GM18511 (cell line): ENCODE measurements at regions not wholly inside any gene's neighbourhood (a gene's known extent, or its start where the extent isn't known, plus 50 kb on each side); places are given as distances from the start of the nearest gene placed in this dataset.

Experiments
- ATAC-seq: cut with Tn5 transposase; IDR thresholded peaks from one replicate; pipeline ENCODE4 v1.9.1; 2021; ENCODE audit warnings: mild to moderate bottlenecking, moderate library complexity; ENCODE audit not compliant: unreplicated experiment

- ATAC-seq, result no peak
Observed at GRCh38 chrX:13151828-13152517, 107.6 kb upstream of the FAM9C start.

DNA sequence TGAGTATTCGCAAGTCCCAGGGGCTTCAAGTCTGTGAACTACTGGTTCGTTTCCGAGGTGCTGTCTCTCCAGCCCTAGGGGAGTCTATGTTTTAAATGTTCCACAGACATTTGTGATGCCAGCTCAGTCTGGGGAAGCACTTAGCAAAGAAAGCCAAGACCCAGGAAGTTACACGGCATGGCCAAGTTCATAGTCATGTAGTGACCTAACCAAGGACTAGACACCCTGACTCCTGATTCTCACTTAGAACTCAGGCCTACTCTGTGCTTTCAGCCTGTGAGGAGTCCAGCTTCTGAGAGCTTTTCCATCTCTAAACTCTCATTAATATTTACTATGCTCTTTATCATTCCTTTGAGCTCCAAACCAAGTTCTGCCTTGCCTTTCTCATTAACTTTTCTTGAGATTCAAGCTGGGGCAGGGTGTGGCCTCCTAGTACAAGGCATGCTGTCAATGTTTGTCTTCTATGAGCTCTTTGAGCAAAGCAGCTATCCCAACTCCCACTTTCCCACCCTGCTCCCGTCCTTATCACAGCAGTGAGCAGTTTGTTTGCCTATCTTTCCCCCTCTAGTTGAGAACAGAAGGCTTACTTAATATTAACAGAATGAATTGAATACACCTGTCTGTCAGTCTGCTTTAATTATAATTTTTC, 105.4 kb upstream of the FAM9C start:
- ATAC-seq, result no peak

- no peak for ATAC-seq
Observed at GRCh38 chrX:13147733-13148132, 103.3 kb upstream of the FAM9C start.

DNA sequence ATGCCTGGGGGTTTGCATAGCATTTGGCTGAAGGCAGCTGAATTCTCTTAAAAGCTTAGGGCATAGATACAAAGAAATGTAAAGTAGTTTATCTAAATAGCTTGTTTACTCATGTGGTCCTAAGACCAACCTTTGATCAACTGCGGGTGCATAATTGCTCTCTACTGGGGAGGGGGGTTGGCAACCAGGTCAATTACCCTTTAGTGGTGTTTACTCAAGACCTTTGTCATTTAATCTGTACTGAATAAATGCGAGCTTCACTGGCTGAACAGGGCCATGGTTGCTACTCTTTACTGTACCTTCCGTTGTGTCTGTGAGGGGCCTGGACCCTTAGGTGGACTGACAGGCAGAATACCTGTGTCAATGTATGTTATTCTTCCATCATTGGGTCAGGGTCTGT, 102.7 kb upstream of the FAM9C start:
- ATAC-seq, result no peak

- no peak for ATAC-seq
Observed at GRCh38 chrX:13144927-13145655, 100.7 kb upstream of the FAM9C start.

DNA sequence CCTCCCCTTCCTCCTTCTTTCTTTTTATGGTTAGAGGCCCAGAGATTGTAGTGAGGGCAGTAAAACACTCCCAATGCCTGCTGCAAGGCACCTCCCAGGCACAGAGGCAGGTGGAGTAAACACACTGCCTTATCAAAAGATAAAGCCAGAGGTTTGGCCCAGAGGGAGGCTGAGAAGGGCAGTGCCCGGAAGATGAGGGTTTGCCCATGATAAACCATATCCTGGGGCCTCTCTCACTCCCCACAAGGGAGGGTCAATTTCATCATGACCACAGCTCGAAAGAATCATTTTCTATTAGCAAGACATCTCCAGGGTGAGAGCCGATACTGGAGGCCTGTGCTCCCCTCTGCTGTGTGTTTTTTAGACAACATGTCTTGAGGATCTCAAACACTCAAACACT, 98.5 kb upstream of the FAM9C start:
- no peak for ATAC-seq

GRCh38 chrX:13140007-13140406, 95.6 kb upstream of the FAM9C start:
- no peak for ATAC-seq

DNA sequence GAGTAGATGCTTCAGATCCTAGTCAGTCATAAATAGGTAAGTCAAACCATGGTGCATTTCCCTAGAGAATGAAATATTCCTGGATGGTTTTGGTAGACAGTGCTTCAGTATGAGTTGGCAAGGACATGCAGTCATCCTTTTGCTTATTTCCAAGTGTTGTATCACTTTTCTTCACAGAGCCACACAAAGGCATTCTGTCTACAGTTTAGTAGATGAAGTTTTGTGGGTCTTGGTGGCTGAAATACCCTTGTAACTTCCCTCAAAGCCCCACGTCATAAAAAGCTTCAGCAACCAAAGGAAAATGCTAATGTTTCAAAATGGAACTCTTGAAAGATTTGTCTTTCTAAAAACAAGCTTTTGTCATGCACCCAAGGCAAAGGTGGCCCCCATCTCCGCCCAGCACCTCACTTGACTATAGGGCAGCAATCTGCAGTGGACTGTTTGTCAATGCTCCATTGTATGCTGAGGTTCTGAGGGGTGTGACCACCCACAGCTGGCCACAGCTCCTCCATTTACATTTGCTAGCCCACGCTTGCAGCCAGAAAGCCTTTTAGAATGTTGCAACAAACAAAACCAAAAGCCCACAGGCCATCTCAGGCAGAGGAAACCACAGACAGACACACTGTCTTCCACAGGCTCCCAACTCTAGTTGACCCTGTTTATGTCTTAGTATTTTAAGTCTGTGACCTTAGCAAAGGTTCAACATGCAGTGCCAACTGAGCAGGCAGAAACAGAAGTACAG, 87.1 kb upstream of the FAM9C start:
- peak; percentile 57 for ATAC-seq

DNA sequence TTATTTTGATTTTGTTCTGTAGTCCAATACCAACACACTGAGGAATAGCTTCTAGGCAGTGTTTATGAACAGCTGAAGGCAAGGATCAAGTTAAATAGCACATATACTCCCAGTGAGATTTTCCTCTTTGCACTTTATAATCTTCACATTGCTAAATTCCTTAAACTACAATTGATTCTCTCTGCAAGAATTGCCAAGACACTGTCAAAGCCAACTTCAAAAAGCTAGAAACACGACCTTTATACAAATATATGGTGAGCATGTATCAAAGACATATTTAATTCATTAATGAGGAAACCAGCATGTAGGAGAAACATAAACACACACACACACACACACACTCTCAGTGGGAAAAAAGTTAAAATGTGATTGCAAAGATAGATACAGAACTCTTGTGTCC, 86.4 kb upstream of the FAM9C start:
- no peak for ATAC-seq

GRCh38 chrX:13128104-13128503, 83.7 kb upstream of the FAM9C start:
- ATAC-seq, result no peak

DNA sequence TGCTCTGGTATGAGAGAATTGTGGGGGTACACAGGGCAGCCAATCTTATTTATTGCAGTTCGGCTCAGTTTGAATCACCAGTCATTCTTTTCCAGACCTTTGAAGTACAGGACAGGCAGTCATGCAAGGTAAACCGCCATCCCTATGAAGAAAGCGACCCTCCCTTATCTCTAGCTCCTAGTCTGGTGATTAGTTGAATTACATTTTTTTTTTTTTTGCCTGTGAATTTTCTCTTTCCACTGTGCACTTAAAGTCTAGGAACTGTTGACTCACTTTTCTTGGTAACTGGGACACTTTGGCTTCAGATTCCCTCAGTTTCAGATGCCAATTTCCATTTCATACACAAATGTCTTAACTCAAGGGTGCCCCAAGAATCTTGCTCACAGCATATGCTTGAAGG, 82.4 kb upstream of the FAM9C start:
- ATAC-seq, result no peak

DNA sequence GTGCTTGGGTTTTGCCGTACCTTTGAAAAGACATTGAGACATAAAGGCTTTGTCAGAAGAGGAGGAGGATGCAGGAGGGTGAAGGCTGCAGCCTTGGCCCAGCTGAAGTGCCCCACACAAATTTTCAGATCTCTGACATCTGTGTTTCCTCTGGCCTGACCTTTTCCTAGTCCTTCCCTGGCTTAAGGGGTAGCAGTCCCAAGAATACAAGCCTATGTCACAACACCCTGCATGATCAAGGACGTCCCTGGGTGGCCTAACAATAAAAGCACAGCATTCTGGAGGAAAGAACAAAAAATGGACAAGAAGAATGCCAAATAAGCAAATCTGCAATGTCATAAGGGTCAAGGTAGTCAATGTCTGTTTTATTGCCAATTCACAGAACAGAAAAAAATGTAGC, 80.8 kb upstream of the FAM9C start:
- ATAC-seq, result no peak

DNA sequence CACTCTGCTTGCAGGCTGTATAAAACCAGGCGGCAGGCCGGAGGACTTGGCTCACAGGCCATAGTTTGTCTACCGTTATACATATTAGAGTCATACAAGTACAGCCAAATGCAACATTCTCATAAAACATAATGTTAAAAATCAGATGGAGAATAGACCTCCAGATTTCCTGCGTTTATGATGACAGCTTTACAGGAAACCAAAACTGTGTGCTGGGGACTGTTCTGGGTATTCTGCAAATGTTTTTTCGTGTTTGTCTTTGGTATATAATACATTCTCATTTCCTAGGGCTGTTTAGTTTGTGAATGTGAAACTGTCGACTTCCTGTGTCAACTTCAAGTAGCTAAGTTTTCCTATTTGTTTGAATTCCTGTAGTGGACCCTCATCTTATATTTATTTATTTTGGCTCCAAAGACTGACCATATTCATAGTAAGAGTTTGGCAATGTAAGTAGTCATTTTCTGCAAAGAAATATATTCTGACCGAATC, 79.5 kb upstream of the FAM9C start:
- ATAC-seq, result no peak

DNA sequence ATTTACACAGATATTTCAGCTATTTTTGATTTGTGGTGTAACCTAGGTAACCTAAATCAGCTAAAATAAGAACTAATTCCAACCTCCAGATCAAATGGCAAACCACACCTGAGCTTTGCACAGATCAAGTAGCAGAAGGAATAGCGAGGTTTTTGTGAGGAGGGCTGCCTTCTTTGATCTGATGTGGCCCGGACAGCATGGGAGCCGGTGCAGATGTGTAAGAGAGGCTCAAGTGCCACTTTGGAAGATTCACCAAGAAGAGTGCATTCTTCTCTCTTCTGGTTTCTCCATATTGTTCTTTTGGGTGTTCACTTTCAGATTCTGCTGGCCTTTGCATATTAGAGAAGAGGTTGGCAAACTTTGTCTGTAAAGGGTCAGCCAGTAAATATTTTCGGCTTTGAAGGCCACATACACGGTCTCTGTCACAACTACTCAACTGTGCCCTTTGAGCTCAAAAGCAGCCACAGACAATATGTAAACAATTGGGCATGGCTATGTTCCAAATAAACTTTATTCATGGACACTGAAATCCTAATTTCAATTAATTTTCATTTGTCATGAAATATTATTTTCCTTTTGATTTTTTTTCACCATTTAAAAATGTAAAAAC, 78.9 kb upstream of the FAM9C start:
- no peak for ATAC-seq

DNA sequence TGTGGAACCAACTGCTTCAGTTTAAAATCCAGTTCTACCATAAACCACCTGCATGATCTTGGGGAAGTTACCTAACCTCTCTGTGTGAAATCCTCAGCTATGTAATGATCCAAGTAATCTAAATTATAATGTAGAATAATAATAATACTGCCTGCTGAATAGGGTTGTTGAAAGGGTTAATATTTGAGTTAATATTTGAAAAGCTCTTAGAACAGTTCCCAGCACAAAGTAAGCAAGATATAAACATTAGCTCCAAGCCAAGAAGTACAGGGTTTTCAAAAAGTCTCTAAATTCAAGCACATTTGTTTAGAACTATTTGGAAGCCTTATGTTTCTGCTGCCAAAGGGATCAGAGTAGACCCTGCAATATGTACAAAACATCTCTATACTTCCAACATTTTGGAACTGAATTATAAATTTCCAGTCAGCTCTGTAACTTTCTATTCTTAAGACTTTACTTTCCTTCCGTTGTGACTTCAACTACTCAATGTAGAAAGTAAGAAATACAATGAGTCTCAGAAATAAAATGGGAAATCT, 76.7 kb upstream of the FAM9C start:
- no peak for ATAC-seq

- ATAC-seq, result no peak
Observed at GRCh38 chrX:13120017-13120416, 75.6 kb upstream of the FAM9C start.

- ATAC-seq, result no peak
Observed at GRCh38 chrX:13119386-13119785, 75.0 kb upstream of the FAM9C start.

- no peak for ATAC-seq
Observed at GRCh38 chrX:13115146-13115855, 70.9 kb upstream of the FAM9C start.

- no peak for ATAC-seq
Observed at GRCh38 chrX:13112499-13112898, 68.1 kb upstream of the FAM9C start.
